H1 (cell line): ENCODE measurements at regions not wholly inside any gene's neighbourhood (a gene's known extent, or its start where the extent isn't known, plus 50 kb on each side); places are given as distances from the start of the nearest gene placed in this dataset.

Source experiments
- CTCF ChIA-PET: fragments of 300-600 bp; sonication (Branson Sonifier 250); formaldehyde crosslinking; loops from one replicate; lab custom pipeline; 2021; ENCODE audit not compliant: partially characterized antibody; lab: Charles Lee
- POLR2A ChIA-PET: fragments of 300-600 bp; sonication (Branson Sonifier 250); formaldehyde crosslinking; loops from one replicate; lab custom pipeline; 2021; ENCODE audit warnings: inconsistent platforms; ENCODE audit not compliant: partially characterized antibody; lab: Charles Lee
- DNase-seq, 2 experiments: peaks; one replicate each; pipeline versions ENCODE4 v3.0.0 to v3.0.0-alpha.2; 2010 to 2022; ENCODE audit warnings: low spot score in 2 of 2, low read depth in 1 of 2, mixed read lengths in 1 of 2
- FAIRE-seq: peaks from 2 replicates; lab custom pipeline; 2011; peaks lifted over from hg19 to GRCh38; lab: Jason Lieb, UNC
- H2AFZ ChIP-seq: 2 replicates; pipeline ENCODE4 v1.8.1; 2012; ENCODE audit warnings: low read length, inconsistent platforms
- H2AK5ac ChIP-seq: 2 replicates; pipeline ENCODE4 v1.6.1; 2013; ENCODE audit warnings: low read depth, low read length
- H2BK120ac ChIP-seq: replicated peaks from 2 replicates; pipeline ENCODE3; 2013; ENCODE audit warnings: low read depth, low read length, inconsistent platforms
- H2BK12ac ChIP-seq: 2 replicates; pipeline ENCODE4 v1.6.1; 2013; ENCODE audit warnings: low read depth, low read length
- H2BK15ac ChIP-seq: 2 replicates; pipeline ENCODE4 v1.6.1; 2013; ENCODE audit warnings: low read length
- H2BK20ac ChIP-seq: 2 replicates; pipeline ENCODE4 v1.6.1; 2013; ENCODE audit warnings: low read length
- H2BK5ac ChIP-seq: 2 replicates; pipeline ENCODE4 v1.6.1; 2013; ENCODE audit warnings: low read depth, low read length
- H3K14ac ChIP-seq: 2 replicates; pipeline ENCODE4 v1.6.1; 2013; ENCODE audit warnings: inconsistent platforms; ENCODE audit not compliant: insufficient read length
- H3K18ac ChIP-seq: 2 replicates; pipeline ENCODE4 v1.6.1; 2013; ENCODE audit warnings: low read length; ENCODE audit errors: extremely low read depth
- H3K23ac ChIP-seq: 2 replicates; pipeline ENCODE4 v1.6.1; 2013; ENCODE audit warnings: inconsistent platforms; ENCODE audit not compliant: insufficient read length
- H3K23me2 ChIP-seq: 2 replicates; pipeline ENCODE4 v1.6.1; 2013; ENCODE audit warnings: low read depth, low read length
- H3K27ac ChIP-seq: 2 replicates; pipeline ENCODE4 v1.6.1; 2011; ENCODE audit warnings: low read depth, low read length, inconsistent platforms
- H3K27me3 ChIP-seq, 4 experiments: replicated peaks in 1 of 4; 1 replicate in 1 of 4; 2 replicates in 3 of 4; pipeline versions ENCODE4 v1.6.1 to v1.8.1; 2011 to 2013; ENCODE audit warnings: low read length in 3 of 4, mild to moderate bottlenecking in 3 of 4, inconsistent platforms in 2 of 4, mixed read lengths in 2 of 4, moderate library complexity in 1 of 4; ENCODE audit not compliant: control insufficient read depth in 3 of 4, insufficient read depth in 3 of 4; ENCODE audit errors: extremely low read depth in 1 of 4
- H3K36me3 ChIP-seq, 4 experiments: 2 replicates each; pipeline versions ENCODE4 v1.6.1 to v1.8.1; 2011 to 2013; ENCODE audit warnings: mild to moderate bottlenecking in 4 of 4, low read length in 3 of 4, moderate library complexity in 2 of 4, control low read depth in 1 of 4, inconsistent platforms in 1 of 4; ENCODE audit not compliant: insufficient read depth in 4 of 4, control insufficient read depth in 2 of 4
- H3K4ac ChIP-seq: replicated peaks from 2 replicates; pipeline ENCODE3; 2013; ENCODE audit warnings: low read length, low read depth, mixed read lengths, inconsistent platforms; ENCODE audit not compliant: insufficient read length
- H3K4me1 ChIP-seq, 4 experiments: replicated peaks in 1 of 4; 1 replicate in 1 of 4; 2 replicates in 3 of 4; pipeline versions ENCODE4 v1.6.1 to v1.8.1; 2011 to 2013; ENCODE audit warnings: low read length in 3 of 4, inconsistent platforms in 2 of 4, mixed read lengths in 1 of 4; ENCODE audit not compliant: insufficient read depth in 4 of 4, control insufficient read depth in 3 of 4
- H3K4me2 ChIP-seq, 2 experiments: 2 replicates each; pipeline versions ENCODE4 v1.6.1 to v1.8.1; 2011 to 2013; ENCODE audit warnings: low read depth in 2 of 2, low read length in 2 of 2, control low read depth in 1 of 2, inconsistent platforms in 1 of 2, mild to moderate bottlenecking in 1 of 2; ENCODE audit not compliant: insufficient read depth in 1 of 2
- H3K4me3 ChIP-seq, 4 experiments: fragments of 200-600, 300-600 bp in 1 of 4; sonication (generic), shearing (Covaris generic), sonication (Bioruptor Twin) in 1 of 4; 2 replicates each; pipeline versions ENCODE4 v1.5.1 to v1.8.1; 2011 to 2016; ENCODE audit warnings: low read length in 4 of 4, low read depth in 3 of 4, control low read depth in 2 of 4, inconsistent platforms in 2 of 4, mild to moderate bottlenecking in 2 of 4, mixed read lengths in 1 of 4, moderate library complexity in 1 of 4; ENCODE audit not compliant: insufficient read depth in 2 of 4; ENCODE audit errors: extremely low read depth in 1 of 4
- H3K56ac ChIP-seq: replicated peaks from 2 replicates; pipeline ENCODE3; 2013; ENCODE audit warnings: low read depth, mild to moderate bottlenecking, mixed read lengths, low read length, inconsistent platforms; ENCODE audit not compliant: insufficient read length
- H3K79me1 ChIP-seq: 2 replicates; pipeline ENCODE4 v1.6.1; 2013; ENCODE audit warnings: low read depth, low read length, control low read depth
- H3K79me2 ChIP-seq, 2 experiments: 2 replicates each; pipeline versions ENCODE4 v1.6.1 to v1.8.1; 2012 to 2013; ENCODE audit warnings: low read length in 2 of 2, mild to moderate bottlenecking in 2 of 2, inconsistent platforms in 1 of 2; ENCODE audit not compliant: insufficient read depth in 2 of 2, control insufficient read depth in 1 of 2
- H3K9ac ChIP-seq, 4 experiments: replicated peaks in 1 of 4; 1 replicate in 1 of 4; 2 replicates in 3 of 4; pipeline versions ENCODE4 v1.6.1 to v1.8.1; 2011 to 2013; ENCODE audit warnings: low read depth in 3 of 4, low read length in 3 of 4, control low read depth in 2 of 4, mild to moderate bottlenecking in 2 of 4, moderate library complexity in 2 of 4, inconsistent platforms in 1 of 4; ENCODE audit errors: extremely low read depth in 1 of 4
- H3K9me3 ChIP-seq, 2 experiments: 2 replicates each; pipeline versions ENCODE4 v1.6.1 to v1.8.1; 2012 to 2013; ENCODE audit warnings: mild to moderate bottlenecking in 2 of 2, moderate library complexity in 2 of 2, control low read depth in 1 of 2, inconsistent platforms in 1 of 2, low read depth in 1 of 2, low read length in 1 of 2, mixed read lengths in 1 of 2; ENCODE audit not compliant: insufficient read depth in 2 of 2
- H4K20me1 ChIP-seq, 2 experiments: replicated peaks in 1 of 2; 2 replicates each; pipeline versions ENCODE3 to v1.8.1; 2011 to 2013; ENCODE audit warnings: inconsistent platforms in 2 of 2, low read length in 2 of 2, mild to moderate bottlenecking in 1 of 2; ENCODE audit not compliant: insufficient read depth in 2 of 2, control insufficient read depth in 1 of 2
- H4K5ac ChIP-seq: 2 replicates; pipeline ENCODE4 v1.6.1; 2013; ENCODE audit warnings: low read length, low read depth, mixed read lengths, inconsistent platforms; ENCODE audit not compliant: insufficient read length
- H4K8ac ChIP-seq: 2 replicates; pipeline ENCODE4 v1.8.0; 2013; ENCODE audit warnings: mild to moderate bottlenecking, moderate library complexity, low read length, inconsistent platforms; ENCODE audit not compliant: insufficient read depth; ENCODE audit errors: extremely low read depth
- H4K91ac ChIP-seq: replicated peaks from 2 replicates; pipeline ENCODE3; 2013; ENCODE audit warnings: low read length, mixed read lengths, inconsistent platforms; ENCODE audit not compliant: insufficient read length
- CHD1 ChIP-seq: IDR thresholded peaks from 2 replicates; pipeline ENCODE4 v1.6.1; 2012; ENCODE audit warnings: low read depth, low read length, improper control_type of control experiment
- CTCF ChIP-seq, 3 experiments: IDR thresholded peaks; 1 replicate in 2 of 3; 2 replicates in 1 of 3; pipeline versions ENCODE4 v1.5.1 to v1.6.1; 2011; ENCODE audit warnings: low read length in 3 of 3, mild to moderate bottlenecking in 3 of 3, inconsistent platforms in 2 of 3, low read depth in 1 of 3, moderate library complexity in 1 of 3; ENCODE audit not compliant: insufficient read depth in 1 of 3; ENCODE audit errors: control extremely low read depth in 1 of 3
- HDAC2 ChIP-seq, 2 experiments: fragments of 300-600 bp in 1 of 2; sonication (generic) in 1 of 2; IDR thresholded peaks; 2 replicates each; pipeline ENCODE4 v1.6.1; 2011 to 2012; ENCODE audit warnings: low read depth in 2 of 2, low read length in 2 of 2, mild to moderate bottlenecking in 2 of 2, moderate library complexity in 2 of 2, borderline replicate concordance in 1 of 2, inconsistent platforms in 1 of 2
- MAFK ChIP-seq: IDR thresholded peaks from 2 replicates; pipeline ENCODE4 v1.6.1; 2012; ENCODE audit warnings: low read depth, mild to moderate bottlenecking, improper control_type of control experiment, low read length
- SAP30 ChIP-seq: fragments of 300-600 bp; sonication (generic); IDR thresholded peaks from 2 replicates; pipeline ENCODE4 v1.7.1; 2012; ENCODE audit warnings: low read length, moderate library complexity, mild to moderate bottlenecking, inconsistent platforms; ENCODE audit not compliant: insufficient read depth, insufficient replicate concordance
- SP2 ChIP-seq: IDR thresholded peaks from 2 replicates; pipeline ENCODE4 v1.6.1; 2012; ENCODE audit warnings: mild to moderate bottlenecking, low read length, inconsistent platforms
- SRF ChIP-seq: IDR thresholded peaks from 2 replicates; pipeline ENCODE4 v1.6.1; 2011; ENCODE audit warnings: mild to moderate bottlenecking, low read depth, low read length, moderate library complexity
- whole genome bisulfite sequencing, 2 experiments: shearing (Covaris generic) in 1 of 2; methylation state at CpG; one replicate each; pipeline versions ENCODE4 v1.1.6 to v1.1.7; 2013 to 2015; ENCODE audit warnings: low lambda C conversion rate in 2 of 2, mixed read lengths in 2 of 2, inconsistent platforms in 1 of 2, low coverage in 1 of 2, missing lambda C conversion rate in 1 of 2; ENCODE audit not compliant: insufficient replicate concordance in 2 of 2, insufficient coverage in 1 of 2, insufficient read length in 1 of 2; ENCODE audit errors: extremely low coverage in 1 of 2, missing lambda C conversion rate in 1 of 2; 5-methylcytosine and 5-hydroxymethylcytosine counted together

- Histone ChIP-seq H3K4me2 (no peak overlapping the region), H2BK120ac (no peak overlapping the region), H2BK12ac (no peak overlapping the region), H3K79me1 (no peaks in the 10 kb centered on the region), H3K9me3 (no peaks in the 10 kb centered on the region), H3K27ac (no peak overlapping the region), H3K18ac (no peak overlapping the region), H4K91ac (no peak overlapping the region), H3K4ac (no peak overlapping the region), H4K8ac (no peak overlapping the region), H4K20me1 (no peaks in the 10 kb centered on the region), H3K14ac (no peak overlapping the region), H3K9ac (no peak overlapping the region), H2BK15ac (no peak overlapping the region), H3K79me2 (no peaks in the 10 kb centered on the region), H3K36me3 (no peaks in the 10 kb centered on the region), H3K4me3 (no peak overlapping the region), H3K23me2 (no peaks in the 10 kb centered on the region), H3K27me3 (peaks cover 0 to 6% (median 2%) of the 10 kb centered on the region in 4 experiments; a peak in 3 of 7 replicates), H2BK20ac (no peak overlapping the region), H4K5ac (no peak overlapping the region), H3K56ac (no peak overlapping the region), H2AFZ (no peak overlapping the region), H3K23ac (no peak overlapping the region), H2AK5ac (no peak overlapping the region), H2BK5ac (no peak overlapping the region), H3K4me1 (peaks cover 0 to 6% (median 1%) of the 10 kb centered on the region in 4 experiments; a peak in 3 of 7 replicates)
- DNase-seq (no peak), FAIRE-seq (no peak)
- CTCF ChIA-PET, result interaction anchor here (0.9 to 1.4 kb wide), 5 partner anchors 19 to 203 kb away, joined by 3 to 4 read pairs (median 4); no protein-coding TSS in a partner anchor
- no peak for TF ChIP-seq SAP30
- no peak for TF ChIP-seq SRF
- TF ChIP-seq MAFK, result no peak
- no peak for TF ChIP-seq SP2
- TF ChIP-seq CTCF (IDR thresholded peaks at IDR 0.05; ENCODE audit: control extremely low read depth in 1 of 3, insufficient read depth in 1 of 3, low read depth in 1 of 3, low read length in 3 of 3), result no peak
- no peak for TF ChIP-seq CHD1
- no peak for TF ChIP-seq HDAC2 (IDR thresholded peaks at IDR 0.05; ENCODE audit: borderline replicate concordance in 1 of 2, low read depth in 2 of 2, low read length in 2 of 2)
- POLR2A ChIA-PET, result no interaction called here
- WGBS, 2 experiments, result 94% methylated on average over 2 of the region's 2 CpGs; no CpG with 5 or more reads in 1 of the 2 experiments
Observed at GRCh38 chr4:17170131-17170530, 271.7 kb upstream of the LDB2 start.
